ENCODE measurements at regions not wholly inside any gene's neighbourhood (a gene's known extent, or its start where the extent isn't known, plus 50 kb on each side); places are given as distances from the start of the nearest gene placed in this dataset.

GRCh38 chr6:103982574-103982973 is 877.1 kb downstream of the HACE1 start:
- no peak for TF ChIP-seq EZH2 (IDR thresholded peaks at IDR 0.05; ENCODE audit: borderline replicate concordance, low read length)
- no peak for TF ChIP-seq CTCF (IDR thresholded peaks at IDR 0.05; ENCODE audit: low read length)

Data from OCI-LY1 (cell line).